Neuron (in vitro differentiated cells): ENCODE measurements at regions not wholly inside any gene's neighbourhood (a gene's known extent, or its start where the extent isn't known, plus 50 kb on each side); places are given as distances from the start of the nearest gene placed in this dataset.

Experiments
- H2AFZ ChIP-seq: one replicate; pipeline ENCODE4 v1.6.1; 2013; ENCODE audit warnings: low read depth, mild to moderate bottlenecking, inconsistent platforms, low read length, moderate library complexity
- H3K27me3 ChIP-seq: one replicate; pipeline ENCODE4 v1.6.1; 2013; ENCODE audit warnings: low read length; ENCODE audit not compliant: insufficient read depth
- H3K36me3 ChIP-seq: one replicate; pipeline ENCODE4 v1.6.1; 2013; ENCODE audit warnings: low read length; ENCODE audit not compliant: insufficient read depth
- H3K4me1 ChIP-seq: one replicate; pipeline ENCODE4 v1.6.1; 2013; ENCODE audit warnings: low read length; ENCODE audit not compliant: insufficient read depth
- H3K4me3 ChIP-seq: 2 replicates; pipeline ENCODE4 v1.5.1; 2013; ENCODE audit warnings: mild to moderate bottlenecking, low read length, moderate library complexity
- H3K9me3 ChIP-seq: one replicate; pipeline ENCODE4 v1.6.1; 2013; ENCODE audit warnings: low read length

- H3K36me3 ChIP-seq, result no peaks in the 10 kb centered on the region
- H3K27me3 ChIP-seq, result peaks cover 7% of the 10 kb centered on the region
- no peak overlapping the region for H2AFZ ChIP-seq
- H3K9me3 ChIP-seq, result peaks cover 3% of the 10 kb centered on the region
- H3K4me3 ChIP-seq, result no peak overlapping the region
- no peaks in the 10 kb centered on the region for H3K4me1 ChIP-seq
Measured at GRCh38 chr2:174697255-174697654, 67.0 kb downstream of the CHRNA1 start.

DNA sequence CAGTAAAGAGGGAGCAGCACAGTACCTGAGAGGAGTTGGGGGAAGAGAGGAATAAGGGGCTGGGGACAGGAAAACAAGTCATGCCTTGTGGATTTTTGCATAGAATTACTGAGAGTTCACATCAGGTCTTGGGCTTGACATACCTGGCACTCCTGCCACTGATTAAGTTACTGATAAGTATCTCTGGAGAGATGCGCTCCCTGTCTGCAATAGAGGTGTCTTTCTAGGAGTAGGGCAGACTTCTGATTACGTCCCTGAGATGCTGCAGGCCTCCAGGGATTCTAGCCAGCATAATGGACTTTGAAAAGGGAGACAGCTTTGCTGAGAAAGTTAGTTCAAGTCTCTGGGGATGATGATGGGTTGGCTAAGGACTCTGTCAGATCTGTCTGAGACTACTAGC, 69.4 kb downstream of the CHRNA1 start:
- H3K36me3 ChIP-seq, result no peaks in the 10 kb centered on the region
- H3K9me3 ChIP-seq, result peaks cover 6% of the 10 kb centered on the region
- H3K4me1 ChIP-seq, result no peaks in the 10 kb centered on the region
- no peak overlapping the region for H3K4me3 ChIP-seq
- no peak overlapping the region for H2AFZ ChIP-seq
- H3K27me3 ChIP-seq, result peaks cover 15% of the 10 kb centered on the region

GRCh38 chr2:174694196-174694878, 69.9 kb downstream of the CHRNA1 start:
- no peaks in the 10 kb centered on the region for H3K36me3 ChIP-seq
- H3K4me3 ChIP-seq, result no peak overlapping the region
- peaks cover 17% of the 10 kb centered on the region for H3K27me3 ChIP-seq
- H3K4me1 ChIP-seq, result no peaks in the 10 kb centered on the region
- H3K9me3 ChIP-seq, result peaks cover 6% of the 10 kb centered on the region
- H2AFZ ChIP-seq, result no peak overlapping the region

DNA sequence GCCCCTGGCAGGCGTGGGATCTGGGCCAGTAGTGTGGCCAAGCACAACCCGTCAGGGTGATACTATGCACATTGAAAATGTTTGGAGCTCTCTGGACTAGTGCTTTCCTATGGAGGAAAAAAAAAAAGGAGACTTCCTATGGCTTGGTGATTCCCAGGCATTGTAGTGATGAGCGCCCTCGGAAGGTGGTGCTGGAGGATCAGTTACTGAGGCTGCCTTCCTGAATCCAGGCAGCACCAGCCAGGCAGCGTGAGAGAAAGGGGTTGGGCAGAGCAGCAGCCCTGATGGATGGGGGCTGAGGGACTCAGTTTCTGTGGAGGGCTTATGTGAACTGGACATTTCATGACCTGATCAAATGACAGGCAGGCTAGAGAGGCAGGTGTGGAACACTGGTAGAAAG, 70.9 kb downstream of the CHRNA1 start:
- no peaks in the 10 kb centered on the region for H3K36me3 ChIP-seq
- H2AFZ ChIP-seq, result no peak overlapping the region
- no peaks in the 10 kb centered on the region for H3K4me1 ChIP-seq
- no peak overlapping the region for H3K4me3 ChIP-seq
- peaks cover 6% of the 10 kb centered on the region for H3K9me3 ChIP-seq
- H3K27me3 ChIP-seq, result peaks cover 18% of the 10 kb centered on the region

DNA sequence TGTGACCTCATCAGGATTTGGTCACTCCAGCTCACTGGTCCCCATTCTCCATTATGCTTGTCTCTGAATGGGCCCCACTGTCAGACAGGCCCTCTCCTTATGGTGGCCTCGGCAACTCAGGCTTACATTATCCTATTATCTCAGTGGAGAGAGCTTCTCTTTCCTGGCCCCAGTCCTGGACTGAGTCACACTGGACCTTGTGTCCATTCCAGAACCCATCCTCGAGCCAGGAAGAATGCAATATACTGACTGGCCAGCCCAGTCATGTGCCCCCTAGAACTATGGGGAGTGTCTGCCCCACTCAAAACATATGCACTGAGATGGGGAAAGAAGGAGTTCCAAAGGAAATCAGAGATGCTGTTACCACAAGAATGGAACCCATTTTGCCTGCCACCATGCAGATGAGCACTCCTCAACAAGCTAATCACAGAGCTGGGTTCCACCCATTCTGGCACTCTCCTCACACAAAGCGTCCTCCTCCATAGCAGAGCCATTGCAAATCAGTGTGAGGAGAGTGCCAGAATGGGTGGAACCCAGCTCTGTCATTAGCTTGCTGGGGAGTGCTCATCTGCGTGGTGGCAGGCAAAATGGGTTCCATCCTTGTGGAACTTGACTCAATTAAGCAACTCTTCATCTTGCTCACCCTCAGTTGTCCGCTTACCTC, 71.9 kb downstream of the CHRNA1 start:
- Histone ChIP-seq H3K27me3 (peaks cover 18% of the 10 kb centered on the region), H3K4me1 (no peaks in the 10 kb centered on the region), H2AFZ (no peak overlapping the region), H3K9me3 (peaks cover 6% of the 10 kb centered on the region), H3K36me3 (no peaks in the 10 kb centered on the region), H3K4me3 (no peak overlapping the region)

DNA sequence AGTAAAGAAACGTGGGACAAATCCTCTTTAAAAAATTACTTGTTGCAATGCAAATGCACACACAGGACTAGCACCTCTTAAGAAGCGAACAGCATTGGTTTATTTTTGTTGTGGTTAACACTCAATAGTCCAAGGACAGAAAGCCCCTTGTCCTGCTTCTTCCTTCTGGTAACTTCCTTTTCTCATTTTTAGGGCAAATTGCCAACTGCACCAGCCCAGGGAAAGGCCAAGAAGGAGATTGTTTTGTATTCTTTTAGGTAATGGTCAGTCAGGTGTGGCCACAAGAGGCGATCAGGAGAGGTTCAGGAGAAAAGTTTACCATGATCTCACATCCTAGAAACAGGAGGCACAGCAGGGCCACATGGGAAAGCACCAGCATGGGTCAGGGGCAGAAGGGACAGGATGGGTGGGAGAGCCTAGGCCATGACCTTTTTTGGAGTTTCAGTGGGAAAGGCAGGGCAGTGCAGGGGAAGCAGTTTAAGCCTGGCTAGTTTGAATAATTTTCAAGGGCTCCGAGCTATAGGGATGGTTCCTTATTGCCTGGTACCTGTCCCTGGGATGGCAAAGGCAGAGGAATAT, 73.0 kb downstream of the CHRNA1 start:
- Histone ChIP-seq H3K4me1 (no peaks in the 10 kb centered on the region), H3K4me3 (no peak overlapping the region), H3K36me3 (no peaks in the 10 kb centered on the region), H3K9me3 (peaks cover 6% of the 10 kb centered on the region), H2AFZ (no peak overlapping the region), H3K27me3 (peaks cover 18% of the 10 kb centered on the region)

DNA sequence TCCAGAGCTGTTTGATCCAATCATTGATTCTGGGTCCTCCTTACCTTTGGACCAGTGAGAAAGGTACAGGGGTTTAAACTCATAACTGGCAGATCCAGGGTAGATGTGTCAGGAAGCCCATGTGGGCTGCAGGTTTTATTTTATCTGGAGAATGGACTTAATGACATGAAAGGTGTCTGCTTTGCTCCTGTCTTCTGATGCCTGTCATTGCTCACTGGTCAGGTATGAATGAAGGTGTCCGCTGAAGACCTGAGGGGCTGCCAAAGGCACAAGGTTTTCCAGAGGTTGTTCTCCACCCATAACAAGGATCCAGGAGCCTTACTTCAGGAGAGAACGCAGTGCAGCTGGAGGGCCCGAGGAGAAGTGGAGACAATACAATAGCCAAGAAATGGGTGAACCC, 74.2 kb downstream of the CHRNA1 start:
- H3K27me3 ChIP-seq, result peaks cover 18% of the 10 kb centered on the region
- no peaks in the 10 kb centered on the region for H3K36me3 ChIP-seq
- H3K9me3 ChIP-seq, result peaks cover 6% of the 10 kb centered on the region
- no peaks in the 10 kb centered on the region for H3K4me1 ChIP-seq
- H3K4me3 ChIP-seq, result no peak overlapping the region
- no peak overlapping the region for H2AFZ ChIP-seq

GRCh38 chr2:174688079-174688478, 76.2 kb downstream of the CHRNA1 start:
- Histone ChIP-seq H3K9me3 (peaks cover 5% of the 10 kb centered on the region), H3K27me3 (peaks cover 10% of the 10 kb centered on the region), H3K4me3 (no peak overlapping the region), H3K4me1 (no peaks in the 10 kb centered on the region), H3K36me3 (no peaks in the 10 kb centered on the region), H2AFZ (no peak overlapping the region)

DNA sequence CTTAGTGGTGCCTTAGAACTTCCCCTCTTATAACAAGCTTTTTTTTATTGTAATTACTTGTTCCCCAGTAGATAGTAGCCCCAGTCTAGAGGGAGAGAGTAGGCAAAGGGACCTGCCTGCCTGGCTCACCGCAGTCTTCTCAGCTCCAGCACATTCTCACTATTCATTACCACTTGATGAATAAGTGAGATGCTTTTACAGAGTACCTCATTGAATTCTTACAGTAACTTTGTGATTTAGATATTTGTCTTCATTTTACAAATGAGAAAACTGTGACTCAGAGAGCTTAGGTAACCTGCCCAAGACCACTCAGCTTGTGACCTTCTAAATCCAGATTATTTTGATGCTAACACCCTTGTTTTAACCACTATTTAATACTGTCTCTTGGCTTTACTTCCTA, 77.8 kb downstream of the CHRNA1 start:
- no peaks in the 10 kb centered on the region for H3K36me3 ChIP-seq
- H2AFZ ChIP-seq, result no peak overlapping the region
- no peaks in the 10 kb centered on the region for H3K9me3 ChIP-seq
- H3K4me3 ChIP-seq, result no peak overlapping the region
- H3K27me3 ChIP-seq, result peaks cover 8% of the 10 kb centered on the region
- peaks cover 5% of the 10 kb centered on the region for H3K4me1 ChIP-seq

DNA sequence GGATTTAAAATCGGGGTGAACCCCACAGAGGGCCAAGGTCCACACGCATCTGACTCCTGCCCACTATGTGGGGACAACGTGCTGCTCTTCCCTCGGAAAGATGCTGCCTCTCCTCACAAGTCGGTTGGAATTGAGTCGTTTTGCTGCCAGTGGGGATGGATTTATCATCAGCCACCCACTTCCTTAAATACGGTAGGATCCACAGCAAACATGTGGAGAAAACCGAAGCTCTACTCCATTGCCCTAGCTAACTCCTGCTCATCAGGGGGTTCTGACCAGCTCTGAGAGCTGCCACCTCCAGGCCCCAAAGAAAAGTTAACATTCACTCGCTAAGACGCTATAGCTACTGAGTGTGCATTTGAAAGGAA, 80.9 kb downstream of the CHRNA1 start:
- no peaks in the 10 kb centered on the region for H3K9me3 ChIP-seq
- H3K27me3 ChIP-seq, result no peaks in the 10 kb centered on the region
- peaks cover 9% of the 10 kb centered on the region for H3K4me1 ChIP-seq
- no peaks in the 10 kb centered on the region for H3K36me3 ChIP-seq
- H3K4me3 ChIP-seq, result peak overlapping the region; percentile 91
- H2AFZ ChIP-seq, result peak overlapping the region; percentile 88

DNA sequence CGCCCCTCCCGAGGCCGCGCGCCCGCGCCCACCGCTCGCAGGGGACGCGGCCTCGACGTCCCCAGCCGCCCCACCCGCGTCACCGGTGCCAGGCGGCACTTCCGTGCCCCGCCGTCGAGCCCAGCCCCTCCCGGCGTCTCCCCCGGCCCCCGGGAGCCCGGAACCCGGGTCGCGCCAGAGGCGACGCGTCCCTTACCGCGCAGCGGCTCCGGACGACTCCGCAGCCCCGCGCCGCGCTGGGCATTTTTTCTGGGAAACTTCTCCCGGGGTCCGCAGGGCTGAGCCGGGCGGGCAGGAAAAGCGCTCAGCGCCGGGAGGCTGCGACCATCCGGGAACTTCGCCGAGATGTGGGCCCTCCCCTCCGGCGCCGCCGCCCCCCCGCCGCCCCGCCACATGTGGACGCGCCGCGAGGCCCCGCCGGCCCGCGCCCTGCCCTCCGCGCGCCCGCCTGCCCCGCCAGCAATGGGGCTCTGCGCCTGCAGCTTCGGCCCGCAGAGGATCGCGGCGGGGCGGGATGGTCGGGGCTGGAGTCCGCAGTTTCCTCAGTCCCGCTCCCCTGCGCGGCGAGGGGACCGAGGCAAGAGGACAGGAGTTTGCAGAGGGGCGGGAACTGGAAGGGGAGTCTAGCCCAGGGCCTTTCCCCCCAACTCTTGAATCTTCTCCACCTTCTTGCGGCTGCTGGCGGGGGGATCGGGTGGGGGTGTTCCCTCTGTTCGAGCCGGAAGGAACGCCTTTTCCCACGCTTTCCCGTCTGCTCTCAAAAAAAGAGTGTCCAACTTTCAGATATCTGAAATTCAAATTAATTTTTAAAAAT, 81.5 kb downstream of the CHRNA1 start:
- Histone ChIP-seq H3K36me3 (no peaks in the 10 kb centered on the region), H3K4me3 (peak overlapping the region; percentile 91), H3K9me3 (no peaks in the 10 kb centered on the region), H3K4me1 (peaks cover 9% of the 10 kb centered on the region), H3K27me3 (no peaks in the 10 kb centered on the region), H2AFZ (peak overlapping the region; percentile 97)

- peak overlapping the region; percentile 91 for H3K4me3 ChIP-seq
- no peaks in the 10 kb centered on the region for H3K9me3 ChIP-seq
- peak overlapping the region; percentile 97 for H2AFZ ChIP-seq
- H3K36me3 ChIP-seq, result no peaks in the 10 kb centered on the region
- H3K27me3 ChIP-seq, result no peaks in the 10 kb centered on the region
- H3K4me1 ChIP-seq, result peaks cover 9% of the 10 kb centered on the region
Measured at GRCh38 chr2:174682007-174682577, 82.2 kb downstream of the CHRNA1 start.
